Skeletal muscle satellite cell (primary cell): ENCODE measurements at regions not wholly inside any gene's neighbourhood (a gene's known extent, or its start where the extent isn't known, plus 50 kb on each side); places are given as distances from the start of the nearest gene placed in this dataset.

Experiments used
- H3K27me3 ChIP-seq: 2 replicates; pipeline ENCODE4 v1.7.0; 2013; ENCODE audit warnings: low read length; ENCODE audit not compliant: control insufficient read depth, insufficient read depth
- H3K36me3 ChIP-seq: 2 replicates; pipeline ENCODE4 v1.7.0; 2013; ENCODE audit warnings: mild to moderate bottlenecking, control low read depth, low read length; ENCODE audit not compliant: insufficient read depth
- H3K4me1 ChIP-seq: 2 replicates; pipeline ENCODE4 v1.7.0; 2013; ENCODE audit warnings: low read length; ENCODE audit not compliant: control insufficient read depth, insufficient read depth
- H3K4me2 ChIP-seq: 2 replicates; pipeline ENCODE4 v1.7.0; 2013; ENCODE audit warnings: mild to moderate bottlenecking, low read length
- H3K4me3 ChIP-seq: 2 replicates; pipeline ENCODE4 v1.7.0; 2013; ENCODE audit warnings: low read length
- H3K9ac ChIP-seq: 2 replicates; pipeline ENCODE4 v1.7.0; 2013; ENCODE audit warnings: mild to moderate bottlenecking, low read depth, low read length, moderate library complexity
- H3K9me3 ChIP-seq: replicated peaks from 2 replicates; pipeline ENCODE4 v1.7.0; 2013; ENCODE audit warnings: mild to moderate bottlenecking, control low read depth, low read length

DNA sequence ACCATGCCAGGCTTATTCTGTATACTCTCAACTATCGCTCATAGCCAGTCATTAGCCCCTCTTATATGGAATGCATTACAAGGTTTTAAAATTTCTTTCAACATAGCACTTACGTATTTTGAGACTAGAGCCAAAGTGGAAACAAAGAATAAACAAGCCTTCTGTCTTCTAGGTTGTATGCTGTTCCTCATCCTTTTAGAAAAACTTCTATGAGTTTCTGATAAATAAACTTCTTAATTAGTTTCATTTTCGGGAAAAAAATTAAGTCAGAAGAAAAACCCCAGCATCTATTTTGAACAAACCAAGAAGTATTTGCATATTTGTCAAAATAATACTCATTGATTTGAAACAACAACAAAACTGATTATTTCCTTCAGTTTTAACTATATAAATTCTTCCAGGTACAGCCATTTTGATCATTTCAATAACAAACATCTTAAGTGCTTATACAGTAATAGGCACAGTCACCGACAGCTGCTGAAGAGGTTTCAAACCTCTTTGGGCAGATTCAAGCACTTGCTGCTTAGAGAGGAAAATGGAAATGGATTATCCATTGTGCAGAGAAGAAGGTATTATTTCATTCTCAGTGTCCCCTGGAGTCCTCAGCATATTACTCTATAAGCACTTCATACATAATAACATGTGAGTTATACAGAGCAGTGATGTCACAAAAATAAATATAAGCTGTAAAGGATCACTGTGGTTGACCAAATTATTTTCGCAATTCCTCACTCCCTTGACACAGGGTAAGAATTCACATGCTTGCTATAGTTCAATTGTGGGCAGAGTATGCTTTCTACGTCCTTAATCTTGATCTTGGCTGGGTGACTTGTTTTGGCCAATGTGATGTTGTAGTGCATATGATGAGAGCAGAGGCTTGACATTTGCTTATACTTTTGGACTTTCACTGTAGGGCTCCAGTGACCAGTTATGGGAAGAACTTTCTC lies 833.8 kb downstream of the TRIB2 start:
- Histone ChIP-seq H3K4me3 (no peak overlapping the region), H3K9me3 (no peaks in the 10 kb centered on the region), H3K36me3 (no peaks in the 10 kb centered on the region), H3K4me2 (no peak overlapping the region), H3K9ac (no peak overlapping the region), H3K4me1 (no peaks in the 10 kb centered on the region), H3K27me3 (no peaks in the 10 kb centered on the region)

DNA sequence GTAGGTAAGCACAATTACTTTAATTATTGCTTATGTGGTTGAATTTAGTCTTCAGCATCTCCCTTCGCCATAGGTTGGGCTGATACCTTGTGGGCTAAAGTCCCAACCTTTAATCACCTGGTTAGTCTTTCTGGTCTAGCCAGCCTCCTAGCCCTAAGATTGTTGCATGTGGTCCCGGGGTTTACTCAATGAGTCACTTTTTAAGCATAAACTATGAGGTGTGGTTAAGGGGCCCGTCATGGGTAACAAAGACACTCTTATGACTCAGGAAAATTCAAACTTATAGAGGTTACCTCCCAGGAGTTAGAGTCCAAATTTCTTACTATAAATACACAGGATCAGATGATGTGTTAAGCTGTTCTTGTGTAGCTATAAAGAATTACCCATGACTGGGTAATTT lies 841.6 kb downstream of the TRIB2 start:
- Histone ChIP-seq H3K4me2 (no peak overlapping the region), H3K4me3 (no peak overlapping the region), H3K9me3 (no peaks in the 10 kb centered on the region), H3K36me3 (no peaks in the 10 kb centered on the region), H3K4me1 (peaks cover 14% of the 10 kb centered on the region), H3K9ac (no peak overlapping the region), H3K27me3 (no peaks in the 10 kb centered on the region)

DNA sequence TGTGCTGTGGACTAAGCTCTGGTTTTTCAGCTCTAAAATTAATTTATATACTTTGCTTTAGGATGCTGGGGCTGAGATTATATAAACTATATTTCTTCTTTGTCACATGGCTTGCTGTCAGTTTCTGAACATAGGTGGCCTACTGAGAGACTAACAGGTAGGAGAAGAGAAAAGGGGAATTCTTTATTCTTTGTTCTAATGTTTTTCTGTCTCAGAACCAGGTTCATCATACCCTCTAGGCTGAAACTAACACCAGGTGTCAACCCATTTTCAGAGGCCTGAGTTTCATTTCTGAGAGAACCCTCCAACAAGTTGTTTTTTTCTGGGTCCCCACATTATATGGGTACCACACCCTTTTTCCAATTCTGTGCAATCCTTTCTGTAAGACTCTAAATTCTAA lies 843.6 kb downstream of the TRIB2 start:
- H3K9me3 ChIP-seq, result no peaks in the 10 kb centered on the region
- peaks cover 14% of the 10 kb centered on the region for H3K4me1 ChIP-seq
- H3K4me3 ChIP-seq, result no peak overlapping the region
- H3K9ac ChIP-seq, result no peak overlapping the region
- no peaks in the 10 kb centered on the region for H3K36me3 ChIP-seq
- no peaks in the 10 kb centered on the region for H3K27me3 ChIP-seq
- no peak overlapping the region for H3K4me2 ChIP-seq

GRCh38 chr2:13572466-13572865 lies 855.7 kb downstream of the TRIB2 start:
- Histone ChIP-seq H3K27me3 (no peaks in the 10 kb centered on the region), H3K9me3 (no peaks in the 10 kb centered on the region), H3K36me3 (no peaks in the 10 kb centered on the region), H3K4me2 (no peak overlapping the region), H3K9ac (no peak overlapping the region), H3K4me3 (no peak overlapping the region), H3K4me1 (no peaks in the 10 kb centered on the region)

- H3K4me3 ChIP-seq, result no peak overlapping the region
- no peaks in the 10 kb centered on the region for H3K36me3 ChIP-seq
- no peaks in the 10 kb centered on the region for H3K27me3 ChIP-seq
- no peak overlapping the region for H3K9ac ChIP-seq
- H3K9me3 ChIP-seq, result no peaks in the 10 kb centered on the region
- no peaks in the 10 kb centered on the region for H3K4me1 ChIP-seq
- H3K4me2 ChIP-seq, result no peak overlapping the region
Observed at GRCh38 chr2:13574831-13575230, 858.1 kb downstream of the TRIB2 start.

DNA sequence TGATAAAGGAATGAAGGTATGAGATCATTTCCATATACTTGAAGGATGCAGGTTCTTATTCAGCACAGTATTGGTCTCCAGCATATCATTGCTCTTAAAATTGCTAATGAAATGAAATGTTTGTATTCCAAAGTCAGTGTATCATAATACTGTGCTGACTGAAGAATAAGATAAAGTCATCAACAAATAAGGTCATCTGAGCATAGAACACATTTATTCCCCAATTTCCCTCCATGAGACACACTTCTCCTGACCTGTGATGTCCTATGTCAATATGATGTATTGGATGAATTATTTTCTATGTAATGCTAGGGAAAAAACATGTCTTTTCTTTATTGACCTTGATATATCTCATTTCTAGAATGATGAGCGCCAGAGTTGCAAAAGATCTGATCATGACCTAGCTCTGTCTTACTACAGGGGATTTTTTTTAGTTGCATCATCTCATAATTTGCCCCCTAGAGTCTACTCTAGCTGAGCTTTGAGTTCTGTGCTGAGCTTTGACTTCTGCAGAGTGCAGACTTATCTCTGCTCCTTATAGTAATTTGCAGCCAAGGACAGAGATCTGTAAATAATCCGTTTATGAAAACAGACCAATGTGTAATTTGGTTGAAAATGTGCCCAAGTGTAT lies 859.8 kb downstream of the TRIB2 start:
- Histone ChIP-seq H3K4me1 (no peaks in the 10 kb centered on the region), H3K36me3 (no peaks in the 10 kb centered on the region), H3K4me3 (no peak overlapping the region), H3K9ac (no peak overlapping the region), H3K4me2 (no peak overlapping the region), H3K9me3 (no peaks in the 10 kb centered on the region), H3K27me3 (no peaks in the 10 kb centered on the region)

GRCh38 chr2:13578547-13578946 lies 861.8 kb downstream of the TRIB2 start:
- Histone ChIP-seq H3K4me3 (no peak overlapping the region), H3K4me2 (no peak overlapping the region), H3K9me3 (no peaks in the 10 kb centered on the region), H3K36me3 (no peaks in the 10 kb centered on the region), H3K27me3 (no peaks in the 10 kb centered on the region), H3K4me1 (peaks cover under 1% of the 10 kb centered on the region), H3K9ac (no peak overlapping the region)

GRCh38 chr2:13581471-13581870 lies 864.7 kb downstream of the TRIB2 start:
- Histone ChIP-seq H3K36me3 (no peaks in the 10 kb centered on the region), H3K4me2 (no peak overlapping the region), H3K9ac (no peak overlapping the region), H3K4me3 (no peak overlapping the region), H3K27me3 (no peaks in the 10 kb centered on the region), H3K4me1 (peaks cover 6% of the 10 kb centered on the region), H3K9me3 (no peaks in the 10 kb centered on the region)

- Histone ChIP-seq H3K9me3 (no peaks in the 10 kb centered on the region), H3K27me3 (no peaks in the 10 kb centered on the region), H3K4me2 (no peak overlapping the region), H3K4me1 (peaks cover 6% of the 10 kb centered on the region), H3K36me3 (no peaks in the 10 kb centered on the region), H3K9ac (no peak overlapping the region), H3K4me3 (no peak overlapping the region)
Observed at GRCh38 chr2:13583609-13584008, 866.9 kb downstream of the TRIB2 start.

- H3K4me3 ChIP-seq, result no peak overlapping the region
- no peaks in the 10 kb centered on the region for H3K9me3 ChIP-seq
- H3K9ac ChIP-seq, result no peak overlapping the region
- H3K4me2 ChIP-seq, result no peak overlapping the region
- peaks cover 6% of the 10 kb centered on the region for H3K4me1 ChIP-seq
- H3K36me3 ChIP-seq, result no peaks in the 10 kb centered on the region
- H3K27me3 ChIP-seq, result no peaks in the 10 kb centered on the region
Observed at GRCh38 chr2:13584020-13584419, 867.3 kb downstream of the TRIB2 start.

- H3K4me1 ChIP-seq, result peaks cover 6% of the 10 kb centered on the region
- H3K4me2 ChIP-seq, result no peak overlapping the region
- no peak overlapping the region for H3K4me3 ChIP-seq
- no peaks in the 10 kb centered on the region for H3K27me3 ChIP-seq
- no peaks in the 10 kb centered on the region for H3K9me3 ChIP-seq
- no peak overlapping the region for H3K9ac ChIP-seq
- no peaks in the 10 kb centered on the region for H3K36me3 ChIP-seq
Observed at GRCh38 chr2:13585732-13586131, 869.0 kb downstream of the TRIB2 start.

DNA sequence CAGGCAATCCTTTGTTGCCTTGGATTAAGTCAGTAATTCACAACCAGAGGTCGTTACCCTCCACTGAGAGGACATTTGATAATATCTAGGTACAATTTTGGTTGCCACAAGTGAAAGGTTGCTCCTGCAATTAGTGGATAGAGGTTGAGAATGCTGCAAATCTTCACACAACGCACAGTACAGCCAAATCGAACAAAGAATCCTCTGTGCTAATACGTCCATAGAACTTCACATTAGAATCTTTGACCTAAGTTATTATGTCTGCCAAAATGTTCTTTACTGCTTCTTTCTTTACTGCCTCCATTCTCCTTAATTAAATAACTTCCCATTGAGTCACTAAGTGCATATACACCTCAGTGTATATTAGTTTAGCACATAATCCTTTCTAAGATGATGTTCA lies 879.5 kb downstream of the TRIB2 start:
- peaks cover 23% of the 10 kb centered on the region for H3K4me1 ChIP-seq
- no peaks in the 10 kb centered on the region for H3K36me3 ChIP-seq
- no peak overlapping the region for H3K4me3 ChIP-seq
- no peak overlapping the region for H3K4me2 ChIP-seq
- H3K9me3 ChIP-seq, result no peaks in the 10 kb centered on the region
- no peak overlapping the region for H3K9ac ChIP-seq
- no peaks in the 10 kb centered on the region for H3K27me3 ChIP-seq
